ENCODE measurements at regions not wholly inside any gene's neighbourhood (a gene's known extent, or its start where the extent isn't known, plus 50 kb on each side); places are given as distances from the start of the nearest gene placed in this dataset.

- Histone ChIP-seq H3K36me3 (no peaks in the 10 kb centered on the region), H3K27ac (no peak overlapping the region), H3K4me1 (no peaks in the 10 kb centered on the region), H3K27me3 (no peaks in the 10 kb centered on the region), H3K9me3 (peaks cover 0 to 3% (median 0%) of the 10 kb centered on the region in 4 donors), H3K4me3 (no peak overlapping the region)
- no peak for DNase-seq (ENCODE audit: low spot score in 2 of 2)
- WGBS, 2 donors = 67 to 95% methylated on average over 4 of the region's 4 CpGs
- no peak for TF ChIP-seq POLR2A (IDR thresholded peaks at IDR 0.05)
- TF ChIP-seq CTCF (IDR thresholded peaks at IDR 0.05) = no peak
- no peak for TF ChIP-seq EP300 (IDR thresholded peaks at IDR 0.05)
Observed at GRCh38 chr13:64234255-64234654, 2818.6 kb upstream of the PCDH20 start.

- no peaks in the 10 kb centered on the region for H3K27me3 ChIP-seq
- WGBS, 2 donors = 90 to 96% methylated on average over 3 of the region's 3 CpGs
- DNase-seq (ENCODE audit: low spot score in 2 of 2) = no peak
- H3K4me3 ChIP-seq = no peak overlapping the region
- no peaks in the 10 kb centered on the region for H3K4me1 ChIP-seq
- peaks cover 0 to 11% (median 0%) of the 10 kb centered on the region in 4 donors for H3K9me3 ChIP-seq
- H3K36me3 ChIP-seq = no peaks in the 10 kb centered on the region
- no peak overlapping the region for H3K27ac ChIP-seq
- TF ChIP-seq CTCF (IDR thresholded peaks at IDR 0.05) (no peak), POLR2A (IDR thresholded peaks at IDR 0.05) (no peak), EP300 (IDR thresholded peaks at IDR 0.05) (no peak)
Observed at GRCh38 chr13:64223016-64223415, 2807.4 kb upstream of the PCDH20 start.

GRCh38 chr13:64206430-64207225 is 2791.0 kb upstream of the PCDH20 start:
- DNase-seq (ENCODE audit: low spot score in 2 of 2) = no peak
- WGBS, 2 donors = 81 to 90% methylated on average over 9 of the region's 9 CpGs
- Histone ChIP-seq H3K4me1 (no peaks in the 10 kb centered on the region), H3K27me3 (no peaks in the 10 kb centered on the region), H3K36me3 (no peaks in the 10 kb centered on the region), H3K27ac (no peak overlapping the region), H3K9me3 (no peaks in the 10 kb centered on the region), H3K4me3 (no peak overlapping the region)
- no peak for TF ChIP-seq EP300 (IDR thresholded peaks at IDR 0.05)
- TF ChIP-seq CTCF (IDR thresholded peaks at IDR 0.05) = no peak
- no peak for TF ChIP-seq POLR2A (IDR thresholded peaks at IDR 0.05)

GRCh38 chr13:64202517-64202916 is 2786.9 kb upstream of the PCDH20 start:
- no peaks in the 10 kb centered on the region for H3K4me1 ChIP-seq
- H3K27me3 ChIP-seq = no peaks in the 10 kb centered on the region
- no peak overlapping the region for H3K4me3 ChIP-seq
- no peak overlapping the region for H3K27ac ChIP-seq
- H3K9me3 ChIP-seq = no peaks in the 10 kb centered on the region
- H3K36me3 ChIP-seq = no peaks in the 10 kb centered on the region
- DNase-seq (ENCODE audit: low spot score in 2 of 2) = no peak
- 43 to 68% methylated on average over 1 of the region's 1 CpG for WGBS, 2 donors
- no peak for TF ChIP-seq CTCF (IDR thresholded peaks at IDR 0.05)
- TF ChIP-seq POLR2A (IDR thresholded peaks at IDR 0.05) = no peak
- TF ChIP-seq EP300 (IDR thresholded peaks at IDR 0.05) = no peak

GRCh38 chr13:64197232-64197631 is 2781.6 kb upstream of the PCDH20 start:
- H3K36me3 ChIP-seq = no peaks in the 10 kb centered on the region
- TF ChIP-seq POLR2A (IDR thresholded peaks at IDR 0.05) (no peak), EP300 (IDR thresholded peaks at IDR 0.05) (no peak), CTCF (IDR thresholded peaks at IDR 0.05) (no peak)
- no peaks in the 10 kb centered on the region for H3K27me3 ChIP-seq
- no peak for DNase-seq (ENCODE audit: low spot score in 2 of 2)
- no peaks in the 10 kb centered on the region for H3K9me3 ChIP-seq
- H3K27ac ChIP-seq = no peak overlapping the region
- H3K4me1 ChIP-seq = no peaks in the 10 kb centered on the region
- H3K4me3 ChIP-seq = no peak overlapping the region
